ENCODE measurements at regions not wholly inside any gene's neighbourhood (a gene's known extent, or its start where the extent isn't known, plus 50 kb on each side); places are given as distances from the start of the nearest gene placed in this dataset.

GRCh38 chr6:105797286-105797979 is 288.7 kb upstream of the PRDM1 start:
- Mint-ChIP-seq H3K4me1 (peaks cover 2% of the 10 kb centered on the region), H3K4me3 (no peak overlapping the region), H3K27ac (no peak overlapping the region), H3K9me3 (no peaks in the 10 kb centered on the region), H3K36me3 (no peaks in the 10 kb centered on the region), H3K27me3 (ENCODE audit: low read depth) (peaks cover 7% of the 10 kb centered on the region)
- no peak for DNase-seq (ENCODE audit: low spot score in 2 of 2, unreplicated experiment in 2 of 2)
- TF ChIP-seq CTCF (IDR thresholded peaks at IDR 0.05; ENCODE audit: unreplicated experiment), result no peak

GRCh38 chr6:105795913-105796517 is 290.1 kb upstream of the PRDM1 start:
- Mint-ChIP-seq H3K27me3 (ENCODE audit: low read depth) (peaks cover 5% of the 10 kb centered on the region), H3K27ac (no peak overlapping the region), H3K9me3 (no peaks in the 10 kb centered on the region), H3K4me1 (peaks cover 2% of the 10 kb centered on the region), H3K4me3 (no peak overlapping the region), H3K36me3 (no peaks in the 10 kb centered on the region)
- TF ChIP-seq CTCF (IDR thresholded peaks at IDR 0.05; ENCODE audit: unreplicated experiment), result no peak
- DNase-seq (ENCODE audit: low spot score in 2 of 2, unreplicated experiment in 2 of 2), result no peak

- Mint-ChIP-seq H3K36me3 (no peaks in the 10 kb centered on the region), H3K27ac (no peak overlapping the region), H3K9me3 (no peaks in the 10 kb centered on the region), H3K4me1 (peaks cover 2% of the 10 kb centered on the region), H3K4me3 (no peak overlapping the region), H3K27me3 (ENCODE audit: low read depth) (peaks cover 5% of the 10 kb centered on the region)
- no peak for DNase-seq (ENCODE audit: low spot score in 2 of 2, unreplicated experiment in 2 of 2)
- no peak for TF ChIP-seq CTCF (IDR thresholded peaks at IDR 0.05; ENCODE audit: unreplicated experiment)
These were observed 290.8 kb upstream of the PRDM1 start for GRCh38 chr6:105795366-105795765.

GRCh38 chr6:105794870-105795269 is 291.3 kb upstream of the PRDM1 start:
- no peak for TF ChIP-seq CTCF (IDR thresholded peaks at IDR 0.05; ENCODE audit: unreplicated experiment)
- Mint-ChIP-seq H3K27me3 (ENCODE audit: low read depth) (peaks cover 4% of the 10 kb centered on the region), H3K9me3 (no peaks in the 10 kb centered on the region), H3K27ac (no peak overlapping the region), H3K4me3 (no peak overlapping the region), H3K36me3 (no peaks in the 10 kb centered on the region), H3K4me1 (peaks cover 2% of the 10 kb centered on the region)
- no peak for DNase-seq (ENCODE audit: low spot score in 2 of 2, unreplicated experiment in 2 of 2)

- peaks cover 2% of the 10 kb centered on the region for H3K4me1 Mint-ChIP-seq
- H3K27me3 Mint-ChIP-seq (ENCODE audit: low read depth), result peaks cover 3% of the 10 kb centered on the region
- DNase-seq (ENCODE audit: low spot score in 2 of 2, unreplicated experiment in 2 of 2), result no peak
- H3K9me3 Mint-ChIP-seq, result no peaks in the 10 kb centered on the region
- TF ChIP-seq CTCF (IDR thresholded peaks at IDR 0.05; ENCODE audit: unreplicated experiment), result no peak
- no peak overlapping the region for H3K27ac Mint-ChIP-seq
- no peak overlapping the region for H3K4me3 Mint-ChIP-seq
- no peaks in the 10 kb centered on the region for H3K36me3 Mint-ChIP-seq
These were observed 291.9 kb upstream of the PRDM1 start for GRCh38 chr6:105794239-105794638.
